ENCODE measurements at regions not wholly inside any gene's neighbourhood (a gene's known extent, or its start where the extent isn't known, plus 50 kb on each side); places are given as distances from the start of the nearest gene placed in this dataset.

GRCh38 chr6:147752689-147753403 lies 244.4 kb downstream of the SAMD5 start:
- Histone ChIP-seq H3K27ac (ENCODE audit: low read depth, low read length) (no peak overlapping the region), H3K9me2 (ENCODE audit: insufficient read depth) (no peaks in the 10 kb centered on the region), H3K27me3 (ENCODE audit: insufficient read depth, low read length) (no peaks in the 10 kb centered on the region), H3K4me3 (replicated peaks in 1 of 2; ENCODE audit: low read depth in 1 of 2, low read length in 2 of 2) (no peak overlapping the region), H3K4me1 (ENCODE audit: control insufficient read depth in 1 of 2, insufficient read depth in 2 of 2, low read length in 2 of 2) (no peaks in the 10 kb centered on the region), H3K9me3 (ENCODE audit: control insufficient read depth in 1 of 2, insufficient read depth in 1 of 2, low read depth in 1 of 2, low read length in 2 of 2) (no peaks in the 10 kb centered on the region), H2AFZ (ENCODE audit: low read depth, low read length, poor library complexity, severe bottlenecking) (no peak overlapping the region), H3K36me3 (ENCODE audit: control insufficient read depth in 1 of 2, insufficient read depth in 2 of 2, low read length in 2 of 2) (no peaks in the 10 kb centered on the region), H4K20me1 (ENCODE audit: insufficient read depth) (no peaks in the 10 kb centered on the region), H3K79me2 (ENCODE audit: insufficient read depth, low read length) (no peaks in the 10 kb centered on the region), H3K9ac (ENCODE audit: low read length) (no peak overlapping the region), H3K4me2 (ENCODE audit: low read length) (no peak overlapping the region)
- CTCF ChIA-PET: no interaction called here
- no peak for ATAC-seq
- TF ChIP-seq EZH2phosphoT487 (IDR thresholded peaks at IDR 0.05; ENCODE audit: borderline replicate concordance) (no peak), CBX3 (IDR thresholded peaks at IDR 0.05; ENCODE audit: low read depth) (no peak), ZFX (IDR thresholded peaks at IDR 0.05) (no peak), YY1 (IDR thresholded peaks at IDR 0.05; ENCODE audit: extremely low read depth, insufficient replicate concordance, low read depth, low read length) (no peak), RAD21 (IDR thresholded peaks at IDR 0.05; ENCODE audit: low read depth) (no peak)
- TF ChIP-seq, protein P1, sequence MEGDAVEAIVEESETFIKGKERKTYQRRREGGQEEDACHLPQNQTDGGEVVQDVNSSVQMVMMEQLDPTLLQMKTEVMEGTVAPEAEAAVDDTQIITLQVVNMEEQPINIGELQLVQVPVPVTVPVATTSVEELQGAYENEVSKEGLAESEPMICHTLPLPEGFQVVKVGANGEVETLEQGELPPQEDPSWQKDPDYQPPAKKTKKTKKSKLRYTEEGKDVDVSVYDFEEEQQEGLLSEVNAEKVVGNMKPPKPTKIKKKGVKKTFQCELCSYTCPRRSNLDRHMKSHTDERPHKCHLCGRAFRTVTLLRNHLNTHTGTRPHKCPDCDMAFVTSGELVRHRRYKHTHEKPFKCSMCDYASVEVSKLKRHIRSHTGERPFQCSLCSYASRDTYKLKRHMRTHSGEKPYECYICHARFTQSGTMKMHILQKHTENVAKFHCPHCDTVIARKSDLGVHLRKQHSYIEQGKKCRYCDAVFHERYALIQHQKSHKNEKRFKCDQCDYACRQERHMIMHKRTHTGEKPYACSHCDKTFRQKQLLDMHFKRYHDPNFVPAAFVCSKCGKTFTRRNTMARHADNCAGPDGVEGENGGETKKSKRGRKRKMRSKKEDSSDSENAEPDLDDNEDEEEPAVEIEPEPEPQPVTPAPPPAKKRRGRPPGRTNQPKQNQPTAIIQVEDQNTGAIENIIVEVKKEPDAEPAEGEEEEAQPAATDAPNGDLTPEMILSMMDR (IDR thresholded peaks at IDR 0.05 in 2 of 3, conservative IDR thresholded peaks at IDR 0.05 in 1 of 3; ENCODE audit: borderline replicate concordance in 1 of 3, insufficient read depth in 1 of 3, low read depth in 2 of 3, low read length in 2 of 3): no peak
- POLR2A ChIA-PET: no interaction called here
- BruUV-seq (replicated peaks): no TSS peak
- RAD21 ChIA-PET (ENCODE audit: low non-redundant PET in 1 of 2, low total read pairs in 2 of 2, uncharacterized antibody in 2 of 2, unreplicated experiment in 2 of 2): no interaction called here
- intact Hi-C loops (cut with micrococcal nuclease): no loop called here
- DNase-seq (ENCODE audit: low read depth, low spot score): no peak

DNA sequence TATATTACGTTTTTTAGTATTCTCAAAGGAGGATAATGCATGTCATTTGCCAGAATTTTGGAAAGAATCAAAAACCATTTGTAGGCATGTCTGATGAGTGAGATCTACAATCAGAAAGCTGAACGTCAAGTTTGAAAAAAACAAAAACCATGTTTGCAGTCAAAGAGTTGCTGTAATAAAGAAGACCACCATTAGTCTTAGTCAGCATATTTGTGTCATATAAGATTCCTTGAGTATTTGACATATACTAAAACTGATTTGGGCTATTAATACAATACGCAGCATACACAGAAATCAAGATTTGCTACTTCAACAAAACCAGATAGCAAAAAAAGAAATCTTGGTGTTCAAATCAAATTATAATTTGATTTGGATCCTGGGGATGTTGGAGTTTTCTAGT lies 247.5 kb downstream of the SAMD5 start:
- Histone ChIP-seq H3K4me3 (replicated peaks in 1 of 2; ENCODE audit: low read depth in 1 of 2, low read length in 2 of 2) (no peak overlapping the region), H3K27ac (ENCODE audit: low read depth, low read length) (no peak overlapping the region), H3K9me3 (ENCODE audit: control insufficient read depth in 1 of 2, insufficient read depth in 1 of 2, low read depth in 1 of 2, low read length in 2 of 2) (no peaks in the 10 kb centered on the region), H2AFZ (ENCODE audit: low read depth, low read length, poor library complexity, severe bottlenecking) (no peak overlapping the region), H3K27me3 (ENCODE audit: insufficient read depth, low read length) (no peaks in the 10 kb centered on the region), H3K36me3 (ENCODE audit: control insufficient read depth in 1 of 2, insufficient read depth in 2 of 2, low read length in 2 of 2) (no peaks in the 10 kb centered on the region), H3K9ac (ENCODE audit: low read length) (no peak overlapping the region), H3K9me2 (ENCODE audit: insufficient read depth) (no peaks in the 10 kb centered on the region), H4K20me1 (ENCODE audit: insufficient read depth) (no peaks in the 10 kb centered on the region), H3K79me2 (ENCODE audit: insufficient read depth, low read length) (no peaks in the 10 kb centered on the region), H3K4me2 (ENCODE audit: low read length) (no peak overlapping the region), H3K4me1 (ENCODE audit: control insufficient read depth in 1 of 2, insufficient read depth in 2 of 2, low read length in 2 of 2) (peaks cover 0 to 7% of the 10 kb centered on the region in 2 experiments; a peak in 1 of 4 replicates)
- ChIA-PET POLR2A (no interaction called here), RAD21 (ENCODE audit: low non-redundant PET in 1 of 2, low total read pairs in 2 of 2, uncharacterized antibody in 2 of 2, unreplicated experiment in 2 of 2) (no interaction called here), CTCF (no interaction called here)
- no TSS peak for BruUV-seq (replicated peaks)
- no peak for DNase-seq (ENCODE audit: low read depth, low spot score)
- TF ChIP-seq CEBPB (IDR thresholded peaks at IDR 0.05; ENCODE audit: low read depth) (no peak), EZH2 (IDR thresholded peaks at IDR 0.05) (no peak)
- TF ChIP-seq, protein P2, sequence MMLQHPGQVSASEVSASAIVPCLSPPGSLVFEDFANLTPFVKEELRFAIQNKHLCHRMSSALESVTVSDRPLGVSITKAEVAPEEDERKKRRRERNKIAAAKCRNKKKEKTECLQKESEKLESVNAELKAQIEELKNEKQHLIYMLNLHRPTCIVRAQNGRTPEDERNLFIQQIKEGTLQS (IDR thresholded peaks at IDR 0.05): no peak
- intact Hi-C loops (cut with micrococcal nuclease): no loop called here
- no peak for ATAC-seq
